Mucosa of descending colon (tissue), 3 donors: ENCODE measurements at regions not wholly inside any gene's neighbourhood (a gene's known extent, or its start where the extent isn't known, plus 50 kb on each side); places are given as distances from the start of the nearest gene placed in this dataset.
A peak's percentile ranks its signal among the peaks of the same experiment; 100 is the strongest.
"Not testable (repeated sequence)": the region's sequence is repeated elsewhere in the genome, so short reads cannot be mapped to it uniquely, and the experiment has no call there.

Source experiments
- ATAC-seq: fragments of 200-7000 bp; cut with Tn5 transposase; one replicate; pipeline ENCODE4 v1.9.1; 2020; ENCODE audit warnings: mild to moderate bottlenecking, moderate library complexity
- DNase-seq, 3 donors: peaks; one replicate each; pipeline ENCODE4 v3.0.0-alpha.2; 2020
- H3K36me3 ChIP-seq: fragments of 200-600 bp; one replicate; pipeline ENCODE4 v1.8.0; 2021; ENCODE audit warnings: low read depth, mild to moderate bottlenecking
- H3K4me1 ChIP-seq: fragments of 200-600 bp; one replicate; pipeline ENCODE4 v1.8.0; 2021; ENCODE audit warnings: low read depth, mild to moderate bottlenecking
- H3K4me3 ChIP-seq: fragments of 200-600 bp; one replicate; pipeline ENCODE4 v1.8.0; 2021; ENCODE audit warnings: mild to moderate bottlenecking
- H3K9me3 ChIP-seq: fragments of 200-600 bp; one replicate; pipeline ENCODE4 v1.8.0; 2021; ENCODE audit warnings: mild to moderate bottlenecking
- intact Hi-C, 2 donors: fragments of 100-400 bp; cut with DNase I in 1 of 2; cut with micrococcal nuclease in 1 of 2; formaldehyde crosslinking; loops; one replicate each; pipeline versions ENCODE4 v1.11.0 to v1.11.1; 2022; cut with DNase I, micrococcal nuclease
- TF ChIP-seq, protein P1 (sequence below): fragments of 200-600 bp; IDR thresholded peaks from one replicate; pipeline ENCODE4 v1.8.0; 2022; ENCODE audit warnings: antibody characterized with exemption, mild to moderate bottlenecking
- donor health status: DM: no; HTN: no; CAD: no; lungs with moderate emphysema.
- donor health status: DM: no; HTN: no; CAD: no.
- donor health status: DM: no; HTN: yes; CAD: no.

DNA sequence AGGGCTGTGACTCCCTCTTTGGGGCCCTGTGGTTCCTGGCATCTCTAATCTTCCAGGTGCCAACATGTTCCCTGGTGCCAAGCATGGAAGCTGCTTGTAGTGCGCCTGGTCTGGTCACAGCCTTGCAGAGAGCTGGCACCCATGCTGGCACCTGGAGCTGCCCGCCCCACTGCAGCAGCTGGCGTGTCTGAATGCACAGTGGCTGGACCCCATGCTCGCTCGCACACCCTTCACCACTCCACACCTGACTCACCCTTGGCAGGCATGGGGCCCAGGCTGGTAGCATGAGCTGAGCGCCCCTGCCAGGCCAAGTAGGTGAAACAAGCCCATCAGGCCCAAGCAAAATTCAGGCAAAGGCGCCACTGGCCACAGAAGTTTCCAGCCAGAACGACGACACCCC, 119.1 kb downstream of the DNAAF6 start:
- Histone ChIP-seq H3K9me3 (no peaks in the 10 kb centered on the region), H3K4me1 (no peaks in the 10 kb centered on the region)

DNA sequence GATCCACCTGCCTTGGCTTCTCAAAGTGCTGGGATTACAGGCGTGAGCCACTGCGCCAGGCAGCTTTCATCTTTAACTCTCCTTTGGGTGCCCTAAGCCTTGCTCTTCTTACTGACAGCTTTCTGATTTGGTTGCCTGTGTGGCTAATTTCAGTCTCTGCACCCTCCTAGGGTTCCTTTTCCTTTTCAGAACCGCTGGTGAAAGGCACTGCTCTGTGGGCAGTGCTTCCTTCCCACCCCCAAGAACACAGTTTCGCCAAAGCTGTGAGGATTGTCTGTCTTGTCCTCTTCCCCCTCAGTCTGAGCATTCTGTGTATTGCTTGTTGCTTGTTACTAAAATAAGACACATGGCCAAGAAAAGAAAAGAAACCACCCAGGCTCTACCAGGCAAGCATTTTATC, 101.4 kb upstream of the FRMPD3 start:
- H3K9me3 ChIP-seq: no peaks in the 10 kb centered on the region
- H3K4me1 ChIP-seq: no peaks in the 10 kb centered on the region

More for the DNA sequence above, 119.1 kb downstream of the DNAAF6 start:
- TF ChIP-seq, protein P1, sequence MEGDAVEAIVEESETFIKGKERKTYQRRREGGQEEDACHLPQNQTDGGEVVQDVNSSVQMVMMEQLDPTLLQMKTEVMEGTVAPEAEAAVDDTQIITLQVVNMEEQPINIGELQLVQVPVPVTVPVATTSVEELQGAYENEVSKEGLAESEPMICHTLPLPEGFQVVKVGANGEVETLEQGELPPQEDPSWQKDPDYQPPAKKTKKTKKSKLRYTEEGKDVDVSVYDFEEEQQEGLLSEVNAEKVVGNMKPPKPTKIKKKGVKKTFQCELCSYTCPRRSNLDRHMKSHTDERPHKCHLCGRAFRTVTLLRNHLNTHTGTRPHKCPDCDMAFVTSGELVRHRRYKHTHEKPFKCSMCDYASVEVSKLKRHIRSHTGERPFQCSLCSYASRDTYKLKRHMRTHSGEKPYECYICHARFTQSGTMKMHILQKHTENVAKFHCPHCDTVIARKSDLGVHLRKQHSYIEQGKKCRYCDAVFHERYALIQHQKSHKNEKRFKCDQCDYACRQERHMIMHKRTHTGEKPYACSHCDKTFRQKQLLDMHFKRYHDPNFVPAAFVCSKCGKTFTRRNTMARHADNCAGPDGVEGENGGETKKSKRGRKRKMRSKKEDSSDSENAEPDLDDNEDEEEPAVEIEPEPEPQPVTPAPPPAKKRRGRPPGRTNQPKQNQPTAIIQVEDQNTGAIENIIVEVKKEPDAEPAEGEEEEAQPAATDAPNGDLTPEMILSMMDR: no peak
- DNase-seq: peak in 1 of 3 donors; percentile 43
- H3K36me3 ChIP-seq: no peaks in the 10 kb centered on the region
- intact Hi-C loops: no loop called here
- ATAC-seq: no peak
- H3K4me3 ChIP-seq: no peak overlapping the region

DNA sequence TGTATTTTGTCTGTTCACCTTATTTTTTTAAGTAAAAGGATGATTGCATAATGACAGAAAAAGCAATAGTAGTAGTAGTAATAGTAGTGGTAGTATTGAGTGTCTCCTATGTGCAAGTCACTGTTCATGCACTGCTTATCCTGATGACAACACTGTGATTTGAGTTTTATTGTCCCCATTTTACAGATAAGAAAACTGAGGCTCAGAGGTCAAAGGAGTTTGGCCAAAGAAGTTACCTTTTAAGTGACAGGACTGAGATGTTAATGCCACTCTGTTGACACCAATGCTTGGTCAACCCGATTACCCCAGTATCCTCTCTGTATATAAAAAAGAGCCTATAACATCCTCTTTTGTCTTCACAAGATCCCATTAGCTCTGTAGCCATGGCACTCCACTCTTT, 100.5 kb upstream of the FRMPD3 start:
- ATAC-seq: no peak

More for the DNA sequence above, 101.4 kb upstream of the FRMPD3 start:
- ATAC-seq: no peak
- H3K4me3 ChIP-seq: no peak overlapping the region
- TF ChIP-seq, protein P1: no peak
- DNase-seq: no peak
- no peaks in the 10 kb centered on the region for H3K36me3 ChIP-seq
- intact Hi-C loops: no loop called here

DNA sequence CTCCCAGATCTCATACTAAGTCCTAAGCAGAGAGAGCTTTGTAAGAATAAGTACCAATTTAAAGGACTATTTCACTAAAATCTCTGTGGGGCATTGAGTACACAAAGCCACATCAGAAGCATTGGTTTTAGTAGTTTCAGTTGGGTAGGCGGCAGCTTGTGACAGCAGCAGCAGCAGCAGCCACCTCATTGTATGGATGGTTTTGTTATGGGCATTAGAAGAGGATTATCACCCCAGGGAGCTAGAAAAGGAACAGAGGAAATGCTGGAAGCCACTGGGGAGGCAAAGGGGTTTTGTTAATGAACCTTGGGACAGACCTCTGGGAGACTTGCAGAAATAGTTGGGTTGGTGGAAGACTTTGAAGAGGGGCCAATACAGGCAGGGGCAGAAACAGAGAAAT, 93.9 kb upstream of the FRMPD3 start:
- DNase-seq (no peak), ATAC-seq (no peak)
- Histone ChIP-seq H3K4me3 (no peak overlapping the region), H3K36me3 (no peaks in the 10 kb centered on the region), H3K4me1 (no peaks in the 10 kb centered on the region), H3K9me3 (no peaks in the 10 kb centered on the region)
- intact Hi-C loops: no loop called here
- TF ChIP-seq, protein P1: no peak

More for the DNA sequence above, 100.5 kb upstream of the FRMPD3 start:
- intact Hi-C loops: no loop called here
- no peak for DNase-seq
- Histone ChIP-seq H3K9me3 (no peaks in the 10 kb centered on the region), H3K4me1 (no peaks in the 10 kb centered on the region), H3K36me3 (no peaks in the 10 kb centered on the region), H3K4me3 (no peak overlapping the region)
- TF ChIP-seq, protein P1: no peak

DNA sequence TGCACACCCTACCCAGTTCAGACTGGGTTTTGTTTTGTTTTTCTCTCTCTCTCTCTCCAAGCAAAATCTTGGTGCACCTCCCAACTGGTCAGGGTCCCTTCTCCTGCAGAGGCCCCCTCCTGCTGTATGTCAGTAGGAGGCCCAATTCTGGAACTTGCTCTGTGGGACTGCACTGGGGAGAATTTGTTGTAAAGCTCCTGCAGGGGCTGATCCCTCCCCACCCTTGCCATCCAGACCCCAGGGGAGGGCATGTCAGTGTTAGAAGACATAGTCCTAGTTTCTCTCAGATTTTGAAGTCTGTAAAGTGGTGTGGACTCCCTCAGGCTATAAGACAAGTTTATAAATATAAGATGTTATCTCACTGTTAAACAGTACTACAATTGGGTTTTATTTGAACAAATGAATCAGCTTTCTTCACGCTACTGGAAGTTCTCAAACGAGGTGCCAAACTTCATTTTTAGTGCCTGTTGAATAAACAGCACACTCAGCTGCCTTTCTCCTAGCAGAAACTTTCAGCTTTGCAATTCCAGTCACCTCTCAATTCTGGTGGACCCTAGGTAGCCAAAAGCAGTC, 88.6 kb upstream of the FRMPD3 start:
- Histone ChIP-seq H3K36me3 (no peaks in the 10 kb centered on the region), H3K9me3 (no peaks in the 10 kb centered on the region), H3K4me1 (no peaks in the 10 kb centered on the region), H3K4me3 (no peak overlapping the region)
- intact Hi-C loops: no loop called here
- ATAC-seq (no peak), DNase-seq (no peak)
- TF ChIP-seq, protein P1: no peak

DNA sequence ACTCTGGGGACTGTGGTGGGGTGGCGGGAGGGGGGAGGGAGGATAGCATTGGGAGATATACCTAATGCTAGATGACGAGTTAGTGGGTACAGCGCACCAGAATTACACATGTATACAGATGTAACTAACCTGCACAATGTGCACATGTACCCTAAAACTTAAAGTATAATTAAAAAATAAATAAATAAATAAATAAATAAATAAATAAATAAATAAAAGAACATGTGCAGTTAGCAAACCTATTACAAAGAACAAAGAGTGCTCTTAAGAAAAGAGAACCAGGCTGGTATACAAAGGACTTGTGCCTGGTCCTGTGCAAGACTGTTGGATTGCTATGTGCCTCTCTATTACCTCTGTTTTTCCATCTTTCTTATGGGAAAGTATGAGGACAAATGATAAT, 79.3 kb upstream of the FRMPD3 start:
- ATAC-seq, DNase-seq, H3K9me3 ChIP-seq, H3K4me3 ChIP-seq, H3K4me1 ChIP-seq, H3K36me3 ChIP-seq, intact Hi-C loops: not testable (repeated sequence)
